HepG2 (cell line): ENCODE measurements at regions not wholly inside any gene's neighbourhood (a gene's known extent, or its start where the extent isn't known, plus 50 kb on each side); places are given as distances from the start of the nearest gene placed in this dataset.

Experiments
- ATAC-seq: fragments of 200-7000 bp; cut with Tn5 transposase; 3 replicates; pipeline ENCODE4 v1.9.1; 2020; ENCODE audit warnings: mild to moderate bottlenecking, moderate library complexity
- BruUV-seq: library from RNA; stranded (reverse); fragments of 400-500 nt; replicated peaks from 2 replicates; lab custom pipeline; 2021; lab: Mats Ljungman, UMichigan
- CTCF ChIA-PET: fragments of 300-600 bp; formaldehyde crosslinking; extraction: SDS; loops from one replicate; lab custom pipeline; 2021; ENCODE audit warnings: low total read pairs, inconsistent platforms, low intra/inter-chr PET ratio; lab: Yijun Ruan, JAX
- POLR2A ChIA-PET: fragments of 350-600 bp; sonication (Branson Sonifier 250); formaldehyde crosslinking; loops from one replicate; lab custom pipeline; 2020; ENCODE audit warnings: antibody characterized with exemption, inconsistent platforms; lab: Yijun Ruan, JAX
- DNase-seq: peaks from one replicate; pipeline ENCODE4 v3.0.0-alpha.2; 2015; ENCODE audit warnings: low spot score
- FAIRE-seq: peaks from 3 replicates; lab custom pipeline; 2011; peaks lifted over from hg19 to GRCh38; lab: Jason Lieb, UNC
- H2AFZ ChIP-seq: one replicate; pipeline ENCODE4 v1.6.1; 2011; ENCODE audit warnings: low read length, inconsistent platforms
- H3K27ac ChIP-seq: fragments of 300-600 bp; 3 replicates; pipeline ENCODE4 v1.8.0; 2011; ENCODE audit warnings: mixed run types, mild to moderate bottlenecking, mixed read lengths, low read length, inconsistent platforms; ENCODE audit not compliant: insufficient read depth; ENCODE audit errors: extremely low read length
- H3K27me3 ChIP-seq, 2 experiments: fragments of 200-600 bp in 1 of 2; 2 replicates in 1 of 2; 3 replicates in 1 of 2; pipeline versions ENCODE4 v1.6.0 to v1.8.0; 2011; ENCODE audit warnings: low read length in 2 of 2, mild to moderate bottlenecking in 2 of 2, moderate library complexity in 2 of 2, inconsistent platforms in 1 of 2; ENCODE audit not compliant: insufficient read depth in 2 of 2, control insufficient read depth in 1 of 2
- H3K36me3 ChIP-seq, 2 experiments: fragments of 200-600 bp in 1 of 2; replicated peaks in 1 of 2; 2 replicates in 1 of 2; 3 replicates in 1 of 2; pipeline versions ENCODE4 v1.5.1 to v1.8.0; 2011; ENCODE audit warnings: low read length in 2 of 2, inconsistent platforms in 1 of 2; ENCODE audit not compliant: insufficient read depth in 2 of 2, control insufficient read depth in 1 of 2
- H3K4me1 ChIP-seq: 2 replicates; pipeline ENCODE4 v1.5.1; 2012; ENCODE audit warnings: low read length, inconsistent platforms; ENCODE audit not compliant: insufficient read depth
- H3K4me2 ChIP-seq: 2 replicates; pipeline ENCODE4 v1.6.0; 2011; ENCODE audit warnings: low read depth, low read length, inconsistent platforms
- H3K4me3 ChIP-seq, 3 experiments: fragments of 200-600 bp in 1 of 3; sonication (generic), shearing (Covaris generic) in 1 of 3; replicated peaks in 1 of 3; 2 replicates each; pipeline ENCODE4 v1.5.1; 2011 to 2016; ENCODE audit warnings: low read length in 3 of 3, inconsistent platforms in 2 of 3, low read depth in 2 of 3, mild to moderate bottlenecking in 2 of 3, control low read depth in 1 of 3, mixed read lengths in 1 of 3; ENCODE audit not compliant: insufficient read depth in 1 of 3
- H3K79me2 ChIP-seq: one replicate; pipeline ENCODE4 v1.6.1; 2011; ENCODE audit warnings: low read length, inconsistent platforms; ENCODE audit not compliant: insufficient read depth
- H3K9ac ChIP-seq: 2 replicates; pipeline ENCODE4 v1.6.0; 2011; ENCODE audit warnings: mild to moderate bottlenecking, low read depth, low read length, inconsistent platforms; ENCODE audit not compliant: insufficient read depth
- H3K9me3 ChIP-seq: 2 replicates; pipeline ENCODE4 v1.5.1; 2012; ENCODE audit warnings: mild to moderate bottlenecking, low read length
- H4K20me1 ChIP-seq: 2 replicates; pipeline ENCODE4 v1.6.0; 2011; ENCODE audit warnings: inconsistent platforms, mild to moderate bottlenecking, low read length, moderate library complexity; ENCODE audit not compliant: insufficient read depth
- POGZ ChIP-seq: sonication (generic); formaldehyde crosslinking; IDR thresholded peaks from 2 replicates; pipeline ENCODE4 v1.4.0; 2020; ENCODE audit warnings: mild to moderate bottlenecking, missing genetic modification reagents
- ZBTB20 ChIP-seq: sonication (generic); formaldehyde crosslinking; IDR thresholded peaks from 2 replicates; pipeline ENCODE4 v1.8.1; 2023; ENCODE audit warnings: missing genetic modification reagents, low read depth, mild to moderate bottlenecking, borderline replicate concordance
- ZNF20 ChIP-seq: sonication (generic); formaldehyde crosslinking; IDR thresholded peaks from 2 replicates; pipeline ENCODE4 v1.4.0; 2020; ENCODE audit warnings: mild to moderate bottlenecking, moderate library complexity, missing genetic modification reagents
- ZNF549 ChIP-seq: sonication (generic); formaldehyde crosslinking; IDR thresholded peaks from 2 replicates; pipeline ENCODE4 v1.5.0; 2020; ENCODE audit warnings: missing genetic modification reagents
- ZNF670 ChIP-seq: sonication (generic); formaldehyde crosslinking; IDR thresholded peaks from 2 replicates; pipeline ENCODE4 v1.8.0; 2022; ENCODE audit warnings: mild to moderate bottlenecking, missing genetic modification reagents, borderline replicate concordance
- WGBS: methylation state at CpG from one replicate; pipeline ENCODE4 v1.1.6; 2017; ENCODE audit warnings: low lambda C conversion rate; 5-methylcytosine and 5-hydroxymethylcytosine counted together
- in situ Hi-C: cut with HindIII; loops from 2 replicates; pipeline ENCODE4 v1.10.0; 2017; ENCODE audit warnings: low pct_unique_long_range_greater_than_20kb; ENCODE audit not compliant: extremely low pct_ligation_motif_present
- intact Hi-C: fragments of 100-400 bp; cut with micrococcal nuclease; formaldehyde crosslinking; loops from one replicate; pipeline ENCODE4 v1.10.0; 2022; ENCODE audit not compliant: unreplicated experiment
- TF ChIP-seq, protein P1 (sequence below): sonication (generic); formaldehyde crosslinking; IDR thresholded peaks from 2 replicates; pipeline ENCODE4 v1.4.0; 2020; ENCODE audit warnings: mild to moderate bottlenecking, missing genetic modification reagents
- TF ChIP-seq, protein P2 (sequence below), 2 experiments: sonication (generic) in 1 of 2; formaldehyde crosslinking in 1 of 2; IDR thresholded peaks; 2 replicates each; pipeline versions ENCODE4 v1.5.1 to v1.6.1; 2011 to 2020; ENCODE audit warnings: borderline replicate concordance in 1 of 2, low read depth in 1 of 2, low read length in 1 of 2, mild to moderate bottlenecking in 1 of 2, missing genetic modification reagents in 1 of 2, moderate library complexity in 1 of 2
- TF ChIP-seq, protein P3 (sequence below): sonication (generic); formaldehyde crosslinking; IDR thresholded peaks from 2 replicates; pipeline ENCODE4 v1.4.0; 2020; ENCODE audit warnings: missing genetic modification reagents, borderline replicate concordance

DNA sequence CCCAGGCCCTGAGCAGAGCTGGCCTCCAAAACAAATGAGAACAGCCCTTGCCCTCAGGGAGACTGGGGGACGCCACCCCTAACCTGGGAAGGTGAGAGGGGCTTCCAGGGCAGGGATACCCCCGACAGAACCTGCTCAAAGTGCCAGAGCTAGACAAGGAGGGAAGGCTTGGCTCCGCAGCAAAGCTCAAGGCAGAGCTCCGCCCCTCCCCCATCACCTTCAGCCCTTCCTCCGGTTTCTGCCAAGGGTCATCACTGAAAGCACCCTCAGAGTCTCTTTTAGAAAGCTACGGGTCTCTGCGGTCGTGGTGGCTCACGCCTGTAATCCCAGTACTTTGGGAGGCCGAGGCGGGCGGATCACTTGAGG is 73.4 kb upstream of the CUX1 start (continued):
- TF ChIP-seq ZBTB20 (no peak), ZNF20 (CRISPR knock-in tag) (no peak), ZNF670 (CRISPR knock-in tag) (no peak), POGZ (CRISPR knock-in tag) (no peak)
- TF ChIP-seq, protein P1, sequence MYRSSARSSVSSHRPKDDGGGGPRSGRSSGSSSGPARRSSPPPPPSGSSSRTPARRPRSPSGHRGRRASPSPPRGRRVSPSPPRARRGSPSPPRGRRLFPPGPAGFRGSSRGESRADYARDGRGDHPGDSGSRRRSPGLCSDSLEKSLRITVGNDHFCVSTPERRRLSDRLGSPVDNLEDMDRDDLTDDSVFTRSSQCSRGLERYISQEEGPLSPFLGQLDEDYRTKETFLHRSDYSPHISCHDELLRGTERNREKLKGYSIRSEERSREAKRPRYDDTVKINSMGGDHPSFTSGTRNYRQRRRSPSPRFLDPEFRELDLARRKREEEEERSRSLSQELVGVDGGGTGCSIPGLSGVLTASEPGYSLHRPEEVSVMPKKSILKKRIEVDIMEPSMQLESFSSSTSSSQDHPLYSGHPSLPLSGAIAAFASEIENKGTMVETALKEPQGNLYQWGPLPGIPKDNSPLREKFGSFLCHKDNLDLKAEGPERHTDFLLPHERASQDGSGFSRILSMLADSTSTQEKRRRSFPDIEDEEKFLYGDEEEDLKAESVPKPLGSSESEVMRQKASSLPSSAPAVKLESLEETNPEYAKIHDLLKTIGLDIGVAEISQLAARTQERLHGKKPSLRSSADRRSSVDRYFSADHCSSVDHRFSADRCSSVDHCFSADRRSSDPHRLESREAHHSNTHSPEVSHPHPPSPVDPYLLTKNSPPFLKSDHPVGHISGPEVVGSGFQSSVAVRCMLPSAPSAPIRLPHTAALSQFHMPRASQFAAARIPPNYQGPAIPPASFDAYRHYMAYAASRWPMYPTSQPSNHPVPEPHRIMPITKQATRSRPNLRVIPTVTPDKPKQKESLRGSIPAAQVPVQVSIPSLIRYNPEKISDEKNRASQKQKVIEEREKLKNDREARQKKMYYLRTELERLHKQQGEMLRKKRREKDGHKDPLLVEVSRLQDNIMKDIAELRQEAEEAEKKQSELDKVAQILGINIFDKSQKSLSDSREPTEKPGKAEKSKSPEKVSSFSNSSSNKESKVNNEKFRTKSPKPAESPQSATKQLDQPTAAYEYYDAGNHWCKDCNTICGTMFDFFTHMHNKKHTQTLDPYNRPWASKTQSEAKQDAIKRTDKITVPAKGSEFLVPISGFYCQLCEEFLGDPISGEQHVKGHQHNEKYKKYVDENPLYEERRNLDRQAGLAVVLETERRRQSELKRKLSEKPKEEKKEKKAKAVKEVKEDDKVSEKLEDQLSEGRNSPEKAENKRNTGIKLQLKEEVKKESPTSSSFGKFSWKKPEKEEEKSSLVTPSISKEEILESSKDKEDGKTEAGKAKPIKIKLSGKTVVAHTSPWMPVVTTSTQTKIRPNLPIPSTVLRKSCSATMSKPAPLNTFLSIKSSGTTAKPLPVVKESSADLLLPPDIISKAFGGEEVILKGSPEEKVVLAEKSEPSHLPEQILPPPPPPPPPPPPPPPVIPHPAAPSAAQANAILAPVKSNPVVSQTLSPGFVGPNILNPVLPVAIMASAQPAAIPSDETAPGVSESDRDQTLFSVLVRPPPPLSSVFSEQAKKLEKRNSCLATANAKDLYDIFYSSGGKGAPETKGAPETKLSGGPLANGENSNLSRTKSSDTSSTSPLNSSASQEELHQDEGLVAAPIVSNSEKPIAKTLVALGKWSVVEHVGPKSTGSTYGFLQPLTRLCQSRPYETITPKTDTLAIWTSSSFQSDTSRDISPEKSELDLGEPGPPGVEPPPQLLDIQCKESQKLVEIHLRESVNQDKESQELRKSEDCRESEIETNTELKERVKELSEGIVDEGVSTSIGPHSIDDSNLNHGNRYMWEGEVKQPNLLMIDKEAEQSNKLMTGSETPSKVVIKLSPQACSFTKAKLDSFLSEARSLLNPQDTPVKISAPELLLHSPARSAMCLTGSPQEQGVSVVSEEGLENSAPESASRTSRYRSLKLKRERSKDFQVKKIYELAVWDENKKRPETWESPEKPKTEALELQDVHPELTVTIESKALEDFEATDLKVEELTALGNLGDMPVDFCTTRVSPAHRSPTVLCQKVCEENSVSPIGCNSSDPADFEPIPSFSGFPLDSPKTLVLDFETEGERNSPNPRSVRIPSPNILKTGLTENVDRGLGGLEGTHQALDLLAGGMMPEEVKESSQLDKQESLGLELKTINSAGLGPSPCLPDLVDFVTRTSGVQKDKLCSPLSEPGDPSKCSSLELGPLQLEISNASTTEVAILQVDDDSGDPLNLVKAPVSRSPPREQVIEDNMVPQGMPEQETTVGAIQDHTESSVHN (CRISPR knock-in tag), result no peak

DNA sequence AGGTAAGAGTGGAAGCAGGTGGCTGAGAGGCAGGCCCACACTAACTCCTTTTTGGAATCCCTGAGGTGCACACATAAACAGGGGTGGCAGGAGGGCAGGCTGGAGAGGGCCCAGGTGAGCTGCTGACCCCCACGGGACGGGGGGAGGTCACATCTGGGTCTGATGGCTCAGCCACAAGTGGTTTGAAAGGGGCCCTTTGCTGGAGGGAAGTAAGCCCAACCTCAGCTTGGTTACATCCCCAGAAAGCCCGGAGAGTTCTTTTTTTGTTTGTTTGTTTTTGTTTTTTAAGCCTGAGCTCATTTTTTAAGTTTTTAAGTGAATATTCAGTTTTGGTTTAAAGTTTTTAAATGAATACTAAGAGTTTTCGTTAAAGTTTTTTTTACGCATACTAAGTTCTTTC is 72.8 kb upstream of the CUX1 start:
- Histone ChIP-seq H3K9me3 (no peaks in the 10 kb centered on the region), H3K36me3 (no peaks in the 10 kb centered on the region), H3K9ac (no peak overlapping the region), H3K79me2 (no peaks in the 10 kb centered on the region), H3K4me1 (peaks cover 12% of the 10 kb centered on the region), H2AFZ (no peak overlapping the region), H3K4me3 (no peak overlapping the region), H3K4me2 (no peak overlapping the region), H3K27ac (no peak overlapping the region), H4K20me1 (no peaks in the 10 kb centered on the region), H3K27me3 (peaks cover 5 to 43% of the 10 kb centered on the region in 2 experiments; a peak in 4 of 5 replicates)
- 37% methylated on average over 5 of the region's 5 CpGs for WGBS
- ChIA-PET POLR2A (interaction anchor here (0.5 kb wide), 1 partner anchor 120 kb away, joined by 3 read pairs; no protein-coding TSS in a partner anchor), CTCF (no interaction called here)
- ATAC-seq (no peak), DNase-seq (no peak), FAIRE-seq (no peak)
- in situ Hi-C loops (loop anchor here (5.0 kb wide), 1 partner anchor 73 kb away; the partner anchor contains the start of gene CUX1), intact Hi-C loops (no loop called here)
- no TSS peak for BruUV-seq
- TF ChIP-seq, protein P2, sequence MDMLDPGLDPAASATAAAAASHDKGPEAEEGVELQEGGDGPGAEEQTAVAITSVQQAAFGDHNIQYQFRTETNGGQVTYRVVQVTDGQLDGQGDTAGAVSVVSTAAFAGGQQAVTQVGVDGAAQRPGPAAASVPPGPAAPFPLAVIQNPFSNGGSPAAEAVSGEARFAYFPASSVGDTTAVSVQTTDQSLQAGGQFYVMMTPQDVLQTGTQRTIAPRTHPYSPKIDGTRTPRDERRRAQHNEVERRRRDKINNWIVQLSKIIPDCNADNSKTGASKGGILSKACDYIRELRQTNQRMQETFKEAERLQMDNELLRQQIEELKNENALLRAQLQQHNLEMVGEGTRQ (IDR thresholded peaks at IDR 0.05; ENCODE audit: low read depth, low read length), result no peak
- TF ChIP-seq, protein P2 (CRISPR knock-in tag; IDR thresholded peaks at IDR 0.05; ENCODE audit: borderline replicate concordance), result no peak
- TF ChIP-seq ZNF549 (CRISPR knock-in tag) (no peak), POGZ (CRISPR knock-in tag) (no peak)
- TF ChIP-seq, protein P3, sequence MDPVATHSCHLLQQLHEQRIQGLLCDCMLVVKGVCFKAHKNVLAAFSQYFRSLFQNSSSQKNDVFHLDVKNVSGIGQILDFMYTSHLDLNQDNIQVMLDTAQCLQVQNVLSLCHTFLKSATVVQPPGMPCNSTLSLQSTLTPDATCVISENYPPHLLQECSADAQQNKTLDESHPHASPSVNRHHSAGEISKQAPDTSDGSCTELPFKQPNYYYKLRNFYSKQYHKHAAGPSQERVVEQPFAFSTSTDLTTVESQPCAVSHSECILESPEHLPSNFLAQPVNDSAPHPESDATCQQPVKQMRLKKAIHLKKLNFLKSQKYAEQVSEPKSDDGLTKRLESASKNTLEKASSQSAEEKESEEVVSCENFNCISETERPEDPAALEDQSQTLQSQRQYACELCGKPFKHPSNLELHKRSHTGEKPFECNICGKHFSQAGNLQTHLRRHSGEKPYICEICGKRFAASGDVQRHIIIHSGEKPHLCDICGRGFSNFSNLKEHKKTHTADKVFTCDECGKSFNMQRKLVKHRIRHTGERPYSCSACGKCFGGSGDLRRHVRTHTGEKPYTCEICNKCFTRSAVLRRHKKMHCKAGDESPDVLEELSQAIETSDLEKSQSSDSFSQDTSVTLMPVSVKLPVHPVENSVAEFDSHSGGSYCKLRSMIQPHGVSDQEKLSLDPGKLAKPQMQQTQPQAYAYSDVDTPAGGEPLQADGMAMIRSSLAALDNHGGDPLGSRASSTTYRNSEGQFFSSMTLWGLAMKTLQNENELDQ (CRISPR knock-in tag), result no peak
